GM12873 (cell line): ENCODE measurements at regions not wholly inside any gene's neighbourhood (a gene's known extent, or its start where the extent isn't known, plus 50 kb on each side); places are given as distances from the start of the nearest gene placed in this dataset.

Experiments used
- CTCF ChIP-seq: IDR thresholded peaks from 2 replicates; pipeline ENCODE4 v1.5.1; 2012; ENCODE audit warnings: low read depth, mild to moderate bottlenecking, moderate library complexity, low read length, control low read depth; ENCODE audit not compliant: insufficient read depth; ENCODE audit errors: missing control alignments

DNA sequence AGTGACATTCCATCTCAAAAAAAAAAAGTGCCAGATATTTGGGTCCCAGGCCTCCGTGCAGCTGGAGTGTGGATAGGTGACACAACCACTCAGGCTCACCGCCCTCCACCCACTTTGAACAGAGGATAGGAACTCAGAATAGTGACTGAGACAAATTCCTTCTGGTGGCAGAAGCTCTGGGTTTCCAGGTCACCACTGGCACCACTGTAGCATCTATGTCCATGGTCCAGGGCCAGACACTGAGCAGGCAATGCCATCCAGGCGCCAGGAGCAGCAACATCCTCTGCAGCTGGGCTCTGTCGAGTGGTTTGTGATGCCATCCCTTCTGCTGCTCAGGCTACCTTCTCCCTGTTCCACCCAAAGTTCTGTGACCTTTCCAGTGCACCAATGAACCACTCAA is 81.5 kb upstream of the PTPRM start:
- TF ChIP-seq CTCF: no peak

DNA sequence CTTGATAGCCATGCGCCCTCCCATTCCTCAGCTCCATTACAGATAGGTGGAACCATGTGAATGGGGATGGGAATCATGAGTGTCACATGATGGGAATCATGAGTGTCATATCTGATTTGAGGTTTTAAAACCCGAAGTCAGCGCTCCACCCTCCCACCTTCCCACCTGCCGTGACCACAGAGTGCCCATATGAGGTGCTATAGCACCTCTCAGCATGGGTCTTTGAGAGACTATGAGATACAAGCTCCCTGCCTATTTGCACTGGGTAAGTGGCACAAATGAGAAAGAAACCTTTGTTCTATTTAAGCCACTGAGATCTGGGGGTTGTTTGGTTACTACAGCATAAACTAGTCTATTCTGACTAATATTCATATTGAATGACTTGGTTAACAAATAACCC is 78.5 kb upstream of the PTPRM start:
- no peak for TF ChIP-seq CTCF

GRCh38 chr18:7490104-7490503 is 77.0 kb upstream of the PTPRM start:
- TF ChIP-seq CTCF: no peak

DNA sequence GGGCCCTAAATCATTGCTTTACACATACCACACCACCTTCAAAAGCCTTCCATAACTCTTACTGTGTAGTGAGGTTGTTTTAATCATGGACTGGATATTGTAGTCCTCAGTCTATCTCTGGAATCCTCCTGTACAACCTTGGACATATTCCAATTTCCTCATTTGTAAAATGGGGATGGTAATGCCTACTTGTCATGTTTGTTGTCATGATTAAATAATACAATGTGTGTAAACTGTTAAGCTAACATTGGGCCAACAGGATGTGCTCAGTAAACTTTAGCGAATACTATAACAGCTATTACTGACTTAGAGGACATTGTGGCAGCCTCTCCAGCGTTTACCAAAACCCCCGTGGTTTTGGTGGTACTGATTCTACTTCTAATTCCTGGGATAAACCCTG is 74.7 kb upstream of the PTPRM start:
- TF ChIP-seq CTCF: no peak

GRCh38 chr18:7497081-7497480 is 70.0 kb upstream of the PTPRM start:
- no peak for TF ChIP-seq CTCF

DNA sequence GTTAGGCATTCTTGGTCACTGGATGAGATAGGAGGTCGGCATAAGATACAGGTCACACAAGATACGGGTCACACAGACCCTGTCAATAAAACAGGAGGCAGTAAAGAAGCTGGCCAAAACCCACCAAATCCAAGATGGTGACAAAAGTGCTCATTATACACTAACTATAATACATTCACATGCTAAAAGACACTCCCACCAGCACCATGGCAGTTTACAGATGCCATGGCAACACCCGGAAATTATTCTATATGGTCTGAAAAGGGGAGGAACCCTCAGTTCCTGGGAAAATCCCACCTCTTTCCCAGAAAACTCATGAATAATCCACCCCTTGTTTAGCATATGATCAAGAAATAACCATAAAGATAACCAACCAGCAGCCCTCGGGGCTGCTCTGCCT is 56.0 kb upstream of the PTPRM start:
- TF ChIP-seq CTCF: no peak

GRCh38 chr18:7512348-7512747 is 54.8 kb upstream of the PTPRM start:
- TF ChIP-seq CTCF: no peak

DNA sequence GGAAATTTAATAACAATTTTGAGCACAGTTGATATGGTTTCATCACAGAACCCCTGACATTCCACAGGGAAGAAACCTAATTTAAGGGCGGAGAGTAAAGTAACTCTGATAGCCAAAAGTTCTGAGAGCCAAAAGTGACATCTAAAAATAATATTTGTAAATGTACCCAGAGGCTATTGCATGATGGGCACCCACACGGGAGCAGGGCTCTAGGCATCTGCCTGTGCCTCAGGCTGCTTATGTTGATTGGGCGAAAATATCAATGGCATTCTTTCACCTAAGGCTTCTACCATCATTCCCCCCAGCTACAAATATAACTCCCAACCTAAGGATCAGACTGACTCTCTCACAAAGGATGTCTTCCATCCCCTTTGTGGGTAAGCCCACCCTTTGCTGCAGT is 54.1 kb upstream of the PTPRM start:
- no peak for TF ChIP-seq CTCF
